ENCODE measurements at regions not wholly inside any gene's neighbourhood (a gene's known extent, or its start where the extent isn't known, plus 50 kb on each side); places are given as distances from the start of the nearest gene placed in this dataset.

DNA sequence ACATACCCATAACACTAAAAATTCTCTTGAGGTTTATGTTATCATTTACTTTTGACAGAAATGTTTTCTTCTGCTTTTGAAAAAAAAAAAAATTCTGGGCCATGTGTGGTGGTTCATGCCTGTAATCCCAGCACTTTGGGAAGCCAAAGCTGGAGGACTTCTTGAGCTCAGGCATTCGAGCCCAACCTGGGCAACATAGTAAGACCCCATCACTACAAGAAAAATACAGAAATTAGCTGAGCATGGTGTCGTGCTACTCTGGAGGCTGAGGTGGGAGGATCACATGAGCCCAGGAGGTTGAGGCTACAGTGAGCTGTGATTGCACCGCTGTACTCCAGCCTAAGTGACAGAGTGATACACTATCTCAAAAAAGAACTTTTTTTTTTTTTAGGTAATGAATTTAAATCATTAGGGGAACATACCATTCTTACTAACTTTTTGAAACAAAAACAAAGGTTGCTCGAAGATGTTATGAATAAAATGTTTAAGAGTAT, 148.8 kb upstream of the DMRT1 start:
- no peak for DNase-seq (ENCODE audit: low spot score)

GRCh38 chr9:693201-694091, 148.1 kb upstream of the DMRT1 start:
- DNase-seq (ENCODE audit: low spot score), result peak; percentile 81

- DNase-seq (ENCODE audit: low spot score), result no peak
Observed at GRCh38 chr9:694092-694402, 147.4 kb upstream of the DMRT1 start.

DNA sequence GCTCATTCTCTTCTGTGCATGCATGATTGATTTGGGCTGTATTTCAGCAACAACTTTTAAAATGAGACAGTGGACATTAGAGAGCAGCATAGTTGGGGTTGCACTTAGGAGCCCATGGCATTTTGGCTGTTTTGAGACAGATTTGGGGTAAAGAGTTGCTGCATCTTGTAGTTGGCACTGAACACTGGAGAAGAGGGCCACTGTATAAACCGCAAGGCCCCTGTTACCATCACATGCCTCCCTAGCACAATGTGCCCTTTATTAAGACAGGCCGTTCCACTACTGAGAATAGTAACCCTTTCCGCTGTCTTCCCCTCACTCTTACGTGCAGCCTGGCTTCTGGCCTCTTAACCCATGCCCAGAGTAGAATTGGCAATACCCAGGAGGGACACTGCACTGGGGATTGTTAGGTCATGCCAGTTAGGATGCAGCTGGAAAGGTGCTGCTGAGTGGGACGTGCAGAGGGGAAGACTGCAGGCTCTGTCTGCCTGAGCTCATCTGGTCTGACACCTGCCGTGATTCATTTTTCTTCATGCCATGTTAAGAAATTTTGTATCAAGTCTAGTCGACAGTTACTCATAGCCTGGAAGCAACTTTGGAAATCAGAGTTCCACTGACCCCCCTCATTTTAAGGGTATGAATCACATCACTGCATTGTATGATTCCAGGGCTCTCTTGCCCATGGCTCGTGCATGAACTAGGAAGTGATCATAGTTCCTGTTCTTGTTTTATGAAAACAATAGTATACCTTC, 146.9 kb upstream of the DMRT1 start:
- peak; percentile 41 for DNase-seq (ENCODE audit: low spot score)

GRCh38 chr9:695252-695651, 146.2 kb upstream of the DMRT1 start:
- no peak for DNase-seq (ENCODE audit: low spot score)

- peak; percentile 78 for DNase-seq (ENCODE audit: low spot score)
Observed at GRCh38 chr9:696332-697323, 144.9 kb upstream of the DMRT1 start.

GRCh38 chr9:698276-698675, 143.2 kb upstream of the DMRT1 start:
- DNase-seq (ENCODE audit: low spot score), result no peak

DNA sequence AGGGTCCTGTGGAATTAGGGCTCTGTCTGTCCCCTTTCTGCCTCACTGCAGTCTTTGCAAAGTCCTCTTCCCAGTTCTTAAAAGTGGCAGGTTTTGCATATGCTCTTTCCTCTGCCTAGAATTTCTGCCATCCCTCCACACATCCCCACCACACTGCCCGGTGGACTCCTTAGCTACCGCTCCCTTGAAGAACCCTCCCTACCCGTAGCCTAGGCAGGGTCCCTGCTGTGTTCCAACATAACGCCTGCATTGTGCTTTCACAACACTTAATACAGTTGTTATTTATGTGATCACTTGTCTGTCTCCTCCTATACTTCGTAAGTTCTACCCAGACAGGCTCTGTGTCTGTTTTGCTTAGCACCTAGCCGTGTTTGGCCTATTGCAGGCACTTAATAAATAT, 142.5 kb upstream of the DMRT1 start:
- DNase-seq (ENCODE audit: low spot score), result no peak

DNA sequence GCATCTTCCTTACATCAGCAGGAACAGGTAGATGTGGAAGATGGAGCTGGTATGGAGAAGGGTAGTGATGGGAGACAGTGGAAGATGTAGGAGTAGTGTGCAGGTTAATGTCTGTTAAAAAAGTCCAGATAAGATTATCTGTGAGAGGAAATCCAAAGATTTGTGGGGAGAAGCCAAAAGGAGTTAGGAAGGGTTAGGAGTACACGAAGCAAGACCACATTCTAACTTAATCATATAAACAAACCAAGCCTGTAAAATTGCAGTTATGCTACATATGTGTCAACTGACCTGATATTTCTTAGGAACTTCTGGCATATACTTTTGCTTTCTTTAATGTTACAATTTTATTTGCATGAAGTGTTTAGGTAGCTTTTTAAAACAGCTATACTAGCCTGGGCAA, 142.1 kb upstream of the DMRT1 start:
- DNase-seq (ENCODE audit: low spot score), result no peak

- no peak for DNase-seq (ENCODE audit: low spot score)
Observed at GRCh38 chr9:700365-701282, 140.9 kb upstream of the DMRT1 start.

- no peak for DNase-seq (ENCODE audit: low spot score)
Observed at GRCh38 chr9:703392-703791, 138.1 kb upstream of the DMRT1 start.

DNA sequence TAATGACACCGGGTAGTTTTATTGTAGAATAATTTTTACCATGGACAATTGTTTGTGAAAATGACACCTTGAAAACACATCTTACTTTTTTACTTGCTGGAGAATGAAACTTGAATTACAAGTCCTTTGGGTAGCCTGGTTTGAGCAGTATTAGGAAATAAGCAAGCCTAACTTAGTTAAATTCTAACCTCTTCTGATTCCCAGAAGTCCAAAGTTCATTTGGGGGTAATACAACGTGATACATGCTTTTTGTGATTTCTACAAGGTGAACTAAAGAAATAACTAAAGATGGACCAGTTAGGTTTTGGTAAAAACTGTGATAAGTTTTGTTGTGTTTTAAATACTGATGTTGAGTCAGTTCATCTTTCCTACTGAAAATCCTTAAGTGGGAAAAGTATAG, 135.4 kb upstream of the DMRT1 start:
- no peak for DNase-seq (ENCODE audit: low spot score)

GRCh38 chr9:706606-707459, 134.7 kb upstream of the DMRT1 start:
- peak; percentile 64 for DNase-seq (ENCODE audit: low spot score)

DNA sequence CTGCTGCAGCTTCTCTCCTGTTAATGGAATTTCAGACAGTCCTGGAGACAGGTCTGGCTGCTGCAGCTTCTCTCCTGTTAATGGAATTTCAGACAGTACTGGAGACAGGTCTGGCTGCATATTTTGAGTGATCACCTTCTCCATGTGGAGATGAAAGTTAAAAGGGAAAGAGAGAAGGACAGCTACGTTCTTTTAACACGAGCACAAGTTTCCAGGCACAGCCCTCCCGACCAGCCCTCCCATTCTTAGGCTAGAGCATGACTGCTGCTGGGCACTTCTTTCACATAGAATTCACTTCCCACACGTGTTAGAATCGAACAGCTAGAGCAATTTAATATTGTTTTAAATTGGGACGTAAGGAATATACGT, 133.3 kb upstream of the DMRT1 start:
- peak; percentile 35 for DNase-seq (ENCODE audit: low spot score)

DNA sequence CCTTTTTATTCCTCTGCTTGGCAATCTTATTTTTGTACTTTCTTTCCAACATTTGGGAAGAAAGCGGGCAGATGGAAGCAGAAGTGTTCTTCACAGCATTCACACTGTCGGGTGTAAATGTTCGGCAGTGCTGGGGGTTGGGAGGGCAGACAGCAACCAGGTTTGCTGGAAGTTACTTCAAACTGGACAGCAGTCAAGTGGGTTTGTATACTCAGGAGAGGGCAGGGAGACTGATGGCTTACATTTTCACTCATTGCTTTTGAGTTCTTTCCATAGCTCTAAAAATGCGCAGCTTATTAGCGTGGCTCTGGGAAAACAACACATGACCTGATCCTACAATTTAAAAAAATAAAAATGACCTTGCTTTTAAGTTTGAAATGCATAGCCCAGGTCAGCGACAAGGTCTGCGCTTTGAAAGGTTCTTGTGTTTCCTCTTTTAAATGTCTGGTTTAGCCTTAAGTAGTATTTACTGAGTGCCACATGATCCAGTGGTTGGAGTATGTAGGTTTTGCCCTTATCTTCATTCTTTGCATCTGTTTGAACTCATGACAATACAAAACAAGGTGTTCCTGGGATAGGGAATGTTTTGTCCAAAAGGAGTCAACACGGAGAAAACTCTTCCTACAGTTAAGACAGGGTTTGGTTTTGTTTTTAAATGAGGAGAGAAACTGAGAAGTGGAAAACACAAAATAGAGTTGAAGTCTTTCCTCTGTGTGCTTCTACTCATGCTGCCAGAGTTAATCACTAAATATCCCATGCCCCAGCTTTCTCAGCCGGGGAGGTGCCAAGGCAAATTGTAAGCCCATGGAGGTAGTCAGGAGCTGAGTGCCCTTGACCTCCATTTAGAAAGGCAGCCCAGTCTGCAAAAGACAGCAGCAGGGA, 132.7 kb upstream of the DMRT1 start:
- DNase-seq (ENCODE audit: low spot score), result no peak

- no peak for DNase-seq (ENCODE audit: low spot score)
Observed at GRCh38 chr9:710951-711745, 130.3 kb upstream of the DMRT1 start.

GRCh38 chr9:711761-712553, 129.5 kb upstream of the DMRT1 start:
- DNase-seq (ENCODE audit: low spot score), result no peak
